H9 (cell line): ENCODE measurements at regions not wholly inside any gene's neighbourhood (a gene's known extent, or its start where the extent isn't known, plus 50 kb on each side); places are given as distances from the start of the nearest gene placed in this dataset.

Experiments used
- DNase-seq: peaks from one replicate; pipeline ENCODE4 v3.0.0-alpha.2; 2017
- H2AFZ ChIP-seq: one replicate; pipeline ENCODE4 v1.6.1; 2013; ENCODE audit warnings: mild to moderate bottlenecking, low read length, control low read depth, moderate library complexity
- H2AK5ac ChIP-seq: 2 replicates; pipeline ENCODE4 v1.6.1; 2013; ENCODE audit warnings: low read length, control low read depth, mixed read lengths; ENCODE audit not compliant: insufficient read length
- H2BK120ac ChIP-seq: one replicate; pipeline ENCODE4 v1.6.1; 2013; ENCODE audit warnings: low read depth, mild to moderate bottlenecking, low read length, control low read depth, inconsistent platforms; ENCODE audit not compliant: poor library complexity, severe bottlenecking
- H2BK12ac ChIP-seq: 2 replicates; pipeline ENCODE4 v1.6.1; 2013; ENCODE audit warnings: low read length, control low read depth, mixed read lengths, low read depth; ENCODE audit not compliant: insufficient read length
- H2BK15ac ChIP-seq: 2 replicates; pipeline ENCODE4 v1.6.1; 2013; ENCODE audit warnings: low read depth, low read length, control low read depth
- H2BK20ac ChIP-seq: one replicate; pipeline ENCODE4 v1.6.1; 2013; ENCODE audit warnings: low read depth, mild to moderate bottlenecking, low read length, control low read depth, inconsistent platforms; ENCODE audit not compliant: poor library complexity, severe bottlenecking
- H2BK5ac ChIP-seq: 2 replicates; pipeline ENCODE4 v1.6.1; 2013; ENCODE audit warnings: low read length, control low read depth, mixed read lengths; ENCODE audit not compliant: insufficient read length
- H3K14ac ChIP-seq: 2 replicates; pipeline ENCODE4 v1.6.1; 2013; ENCODE audit warnings: low read length, control low read depth; ENCODE audit not compliant: insufficient read depth
- H3K18ac ChIP-seq: 2 replicates; pipeline ENCODE4 v1.6.1; 2013; ENCODE audit warnings: low read depth, mild to moderate bottlenecking, mixed read lengths, low read length, control low read depth; ENCODE audit not compliant: insufficient read length
- H3K23ac ChIP-seq: 2 replicates; pipeline ENCODE4 v1.6.1; 2013; ENCODE audit warnings: low read length, control low read depth, mixed read lengths, low read depth; ENCODE audit not compliant: insufficient read length
- H3K23me2 ChIP-seq: 2 replicates; pipeline ENCODE4 v1.6.1; 2013; ENCODE audit warnings: low read depth, mild to moderate bottlenecking, mixed read lengths, low read length, control low read depth; ENCODE audit not compliant: insufficient read length, poor library complexity, severe bottlenecking
- H3K27ac ChIP-seq: 2 replicates; pipeline ENCODE4 v1.5.1; 2013; ENCODE audit warnings: low read length, control low read depth, mixed read lengths, low read depth; ENCODE audit not compliant: insufficient read length
- H3K27me3 ChIP-seq: 2 replicates; pipeline ENCODE4 v1.6.1; 2013; ENCODE audit warnings: low read length, control low read depth, inconsistent platforms; ENCODE audit not compliant: insufficient read depth
- H3K4ac ChIP-seq: 2 replicates; pipeline ENCODE4 v1.6.1; 2013; ENCODE audit warnings: low read depth, mild to moderate bottlenecking, control low read depth, inconsistent platforms, low read length, moderate library complexity
- H3K4me1 ChIP-seq: 2 replicates; pipeline ENCODE4 v1.6.1; 2013; ENCODE audit warnings: low read length, control low read depth, inconsistent platforms; ENCODE audit not compliant: insufficient read depth
- H3K4me2 ChIP-seq: 2 replicates; pipeline ENCODE4 v1.6.1; 2013; ENCODE audit warnings: low read length, control low read depth, mixed read lengths; ENCODE audit not compliant: insufficient read length, insufficient read depth
- H3K56ac ChIP-seq: 2 replicates; pipeline ENCODE4 v1.6.1; 2013; ENCODE audit warnings: low read depth, mild to moderate bottlenecking, mixed read lengths, low read length, control low read depth; ENCODE audit not compliant: insufficient read length
- H3K79me1 ChIP-seq: 2 replicates; pipeline ENCODE4 v1.6.1; 2013; ENCODE audit warnings: low read depth, mild to moderate bottlenecking, moderate library complexity, low read length, control low read depth, inconsistent platforms; ENCODE audit not compliant: insufficient read depth, poor library complexity, severe bottlenecking
- H3K79me2 ChIP-seq: 2 replicates; pipeline ENCODE4 v1.6.1; 2013; ENCODE audit warnings: low read length, control low read depth, inconsistent platforms; ENCODE audit not compliant: insufficient read depth
- H3K9ac ChIP-seq: 2 replicates; pipeline ENCODE4 v1.6.1; 2013; ENCODE audit warnings: low read length, control low read depth, mixed read lengths; ENCODE audit not compliant: insufficient read length; ENCODE audit errors: extremely low read depth
- H3K9me3 ChIP-seq: one replicate; pipeline ENCODE4 v1.6.1; 2013; ENCODE audit warnings: low read depth, low read length, inconsistent platforms; ENCODE audit not compliant: control insufficient read depth
- H3T11ph ChIP-seq: one replicate; pipeline ENCODE4 v1.6.1; 2013; ENCODE audit warnings: mild to moderate bottlenecking, low read length, control low read depth, inconsistent platforms
- H4K20me1 ChIP-seq: one replicate; pipeline ENCODE4 v1.6.1; 2013; ENCODE audit not compliant: control insufficient read depth, insufficient read length, insufficient read depth
- H4K5ac ChIP-seq: 2 replicates; pipeline ENCODE4 v1.6.1; 2013; ENCODE audit warnings: low read depth, mild to moderate bottlenecking, mixed read lengths, low read length, control low read depth; ENCODE audit not compliant: insufficient read length
- H4K8ac ChIP-seq: replicated peaks from 2 replicates; pipeline ENCODE4 v1.6.1; 2013; ENCODE audit warnings: low read length, control low read depth, mixed read lengths, low read depth; ENCODE audit not compliant: insufficient read length
- H4K91ac ChIP-seq: 2 replicates; pipeline ENCODE4 v1.6.1; 2013; ENCODE audit warnings: low read depth, mild to moderate bottlenecking, moderate library complexity, mixed read lengths, low read length, control low read depth; ENCODE audit not compliant: insufficient read length
- H3K27ac Mint-ChIP-seq, 3 experiments: 2 replicates in 2 of 3; 3 replicates in 1 of 3; pipeline ENCODE4 v1.8.0; 2020 to 2021; ENCODE audit warnings: mixed read lengths in 3 of 3, mild to moderate bottlenecking in 1 of 3, moderate library complexity in 1 of 3
- H3K27me3 Mint-ChIP-seq: 2 replicates; pipeline ENCODE4 v1.8.0; 2021; ENCODE audit warnings: low read depth, mild to moderate bottlenecking, moderate library complexity, mixed read lengths
- H3K36me3 Mint-ChIP-seq, 3 experiments: 2 replicates in 2 of 3; 3 replicates in 1 of 3; pipeline ENCODE4 v1.8.0; 2020 to 2021; ENCODE audit warnings: low read depth in 3 of 3, mixed read lengths in 3 of 3; ENCODE audit not compliant: insufficient read depth in 1 of 3
- H3K4me1 Mint-ChIP-seq, 2 experiments: 2 replicates each; pipeline ENCODE4 v1.8.0; 2020; ENCODE audit warnings: mixed read lengths in 2 of 2
- H3K4me3 Mint-ChIP-seq, 2 experiments: 2 replicates in 1 of 2; 3 replicates in 1 of 2; pipeline ENCODE4 v1.8.0; 2020 to 2021; ENCODE audit warnings: mild to moderate bottlenecking in 2 of 2, mixed read lengths in 2 of 2, moderate library complexity in 1 of 2
- H3K9me3 Mint-ChIP-seq, 2 experiments: 2 replicates in 1 of 2; 3 replicates in 1 of 2; pipeline ENCODE4 v1.8.0; 2020; ENCODE audit warnings: mild to moderate bottlenecking in 2 of 2, mixed read lengths in 2 of 2, moderate library complexity in 1 of 2
- CTCF ChIP-seq: fragments of 200-600 bp; sonication (generic); conservative IDR thresholded peaks from 3 replicates; pipeline ENCODE4 v1.8.0; 2021; ENCODE audit warnings: antibody characterized with exemption, mild to moderate bottlenecking
- WGBS: extraction: QIAGEN DNeasy Blood & Tissue Kit; methylation state at CpG from one replicate; pipeline ENCODE4 v1.1.7; 2013; ENCODE audit warnings: missing lambda C conversion rate, low lambda C conversion rate, mixed read lengths; ENCODE audit not compliant: insufficient read length; ENCODE audit errors: extremely low coverage; 5-methylcytosine and 5-hydroxymethylcytosine counted together

DNA sequence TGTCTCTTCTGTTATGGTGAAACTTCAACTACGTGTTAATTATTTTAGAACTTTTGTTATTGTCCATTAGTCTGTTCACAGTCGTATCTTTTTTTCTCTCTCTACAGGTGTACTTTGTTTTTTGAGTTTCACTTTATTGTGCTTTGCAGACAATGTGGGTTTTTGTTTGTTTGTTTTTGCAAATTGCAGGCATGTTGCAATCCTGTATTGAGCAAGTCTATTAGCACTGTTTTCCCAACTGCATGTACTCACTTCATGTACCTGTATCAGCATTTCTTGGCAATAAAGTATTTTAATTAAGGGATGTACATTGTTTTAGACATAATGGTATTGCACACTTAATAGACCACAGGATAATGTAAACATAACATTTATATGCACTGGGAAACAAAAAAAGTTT lies 99.1 kb upstream of the FAM110C start:
- Histone ChIP-seq H2BK20ac (no peak overlapping the region), H4K20me1 (no peaks in the 10 kb centered on the region), H3K4ac (no peak overlapping the region), H3K79me1 (no peaks in the 10 kb centered on the region), H4K8ac (no peak overlapping the region), H3K4me1 (no peaks in the 10 kb centered on the region; the same call in none of the 2 replicates), H3K79me2 (no peaks in the 10 kb centered on the region), H2BK120ac (no peak overlapping the region), H3T11ph (no peak overlapping the region), H4K91ac (no peak overlapping the region), H3K9ac (no peak overlapping the region), H4K5ac (no peak overlapping the region), H2AK5ac (no peak overlapping the region), H3K23ac (no peak overlapping the region), H3K18ac (no peak overlapping the region), H3K23me2 (no peaks in the 10 kb centered on the region), H3K4me2 (no peak overlapping the region), H2BK5ac (no peak overlapping the region), H2BK12ac (no peak overlapping the region), H3K14ac (no peak overlapping the region), H3K56ac (no peak overlapping the region), H3K27ac (no peak overlapping the region), H2BK15ac (no peak overlapping the region), H2AFZ (no peak overlapping the region), H3K27me3 (no peaks in the 10 kb centered on the region), H3K9me3 (peaks cover 7% of the 10 kb centered on the region)
- Mint-ChIP-seq H3K4me1 (peaks cover 26 to 46% of the 10 kb centered on the region in 2 experiments), H3K27me3 (no peaks in the 10 kb centered on the region; the same call in 1 of the 2 replicates), H3K27ac (no peak overlapping the region), H3K36me3 (peaks cover 11 to 32% (median 16%) of the 10 kb centered on the region in 3 experiments), H3K9me3 (peaks cover 12 to 26% of the 10 kb centered on the region in 2 experiments), H3K4me3 (no peak overlapping the region)
- DNase-seq = no peak
- no CpG with 5 or more reads among the region's 2 CpGs for whole genome bisulfite sequencing
- TF ChIP-seq CTCF = no peak
